ENCODE measurements at regions not wholly inside any gene's neighbourhood (a gene's known extent, or its start where the extent isn't known, plus 50 kb on each side); places are given as distances from the start of the nearest gene placed in this dataset.

GRCh38 chr3:163786416-163786815, 1291.9 kb downstream of the SI start:
- Mint-ChIP-seq H3K36me3 (ENCODE audit: low read depth) (no peaks in the 10 kb centered on the region), H3K4me3 (no peak overlapping the region), H3K4me1 (no peaks in the 10 kb centered on the region), H3K9me3 (no peaks in the 10 kb centered on the region), H3K27ac (no peak overlapping the region), H3K27me3 (ENCODE audit: low read depth, poor library complexity) (no peaks in the 10 kb centered on the region)
- DNase-seq = no peak
- TF ChIP-seq CTCF (IDR thresholded peaks at IDR 0.05) = no peak

- TF ChIP-seq CTCF (IDR thresholded peaks at IDR 0.05) = peak; percentile 50
- H3K36me3 Mint-ChIP-seq (ENCODE audit: low read depth) = no peaks in the 10 kb centered on the region
- no peaks in the 10 kb centered on the region for H3K9me3 Mint-ChIP-seq
- DNase-seq = peak; percentile 36
- H3K4me3 Mint-ChIP-seq = no peak overlapping the region
- no peaks in the 10 kb centered on the region for H3K4me1 Mint-ChIP-seq
- no peaks in the 10 kb centered on the region for H3K27me3 Mint-ChIP-seq (ENCODE audit: low read depth, poor library complexity)
- no peak overlapping the region for H3K27ac Mint-ChIP-seq
These were observed 1292.6 kb downstream of the SI start for GRCh38 chr3:163785693-163786092.

- peaks cover 6% of the 10 kb centered on the region for H3K4me1 Mint-ChIP-seq
- no peak for DNase-seq
- no peak overlapping the region for H3K4me3 Mint-ChIP-seq
- TF ChIP-seq CTCF (IDR thresholded peaks at IDR 0.05) = peak; percentile 28
- no peaks in the 10 kb centered on the region for H3K36me3 Mint-ChIP-seq (ENCODE audit: low read depth)
- no peak overlapping the region for H3K27ac Mint-ChIP-seq
- no peaks in the 10 kb centered on the region for H3K9me3 Mint-ChIP-seq
- no peaks in the 10 kb centered on the region for H3K27me3 Mint-ChIP-seq (ENCODE audit: low read depth, poor library complexity)
These were observed 1298.6 kb downstream of the SI start for GRCh38 chr3:163779396-163780344.

- peaks cover 6% of the 10 kb centered on the region for H3K4me1 Mint-ChIP-seq
- no peaks in the 10 kb centered on the region for H3K36me3 Mint-ChIP-seq (ENCODE audit: low read depth)
- no peak overlapping the region for H3K4me3 Mint-ChIP-seq
- DNase-seq = no peak
- no peak for TF ChIP-seq CTCF (IDR thresholded peaks at IDR 0.05)
- H3K27me3 Mint-ChIP-seq (ENCODE audit: low read depth, poor library complexity) = no peaks in the 10 kb centered on the region
- no peaks in the 10 kb centered on the region for H3K9me3 Mint-ChIP-seq
- no peak overlapping the region for H3K27ac Mint-ChIP-seq
These were observed 1301.6 kb downstream of the SI start for GRCh38 chr3:163776743-163777142.

- TF ChIP-seq CTCF (IDR thresholded peaks at IDR 0.05) = no peak
- Mint-ChIP-seq H3K4me3 (no peak overlapping the region), H3K9me3 (no peaks in the 10 kb centered on the region), H3K36me3 (ENCODE audit: low read depth) (no peaks in the 10 kb centered on the region), H3K27me3 (ENCODE audit: low read depth, poor library complexity) (no peaks in the 10 kb centered on the region), H3K4me1 (no peaks in the 10 kb centered on the region), H3K27ac (no peak overlapping the region)
- no peak for DNase-seq
These were observed 1305.2 kb downstream of the SI start for GRCh38 chr3:163773136-163773535.

- no peaks in the 10 kb centered on the region for H3K9me3 Mint-ChIP-seq
- TF ChIP-seq CTCF (IDR thresholded peaks at IDR 0.05) = no peak
- H3K27me3 Mint-ChIP-seq (ENCODE audit: low read depth, poor library complexity) = no peaks in the 10 kb centered on the region
- H3K27ac Mint-ChIP-seq = no peak overlapping the region
- H3K4me3 Mint-ChIP-seq = no peak overlapping the region
- H3K36me3 Mint-ChIP-seq (ENCODE audit: low read depth) = no peaks in the 10 kb centered on the region
- no peaks in the 10 kb centered on the region for H3K4me1 Mint-ChIP-seq
- DNase-seq = no peak
These were observed 1310.2 kb downstream of the SI start for GRCh38 chr3:163768048-163768447.

Measured in nephron progenitor cell (in vitro differentiated cells).